ENCODE measurements at regions not wholly inside any gene's neighbourhood (a gene's known extent, or its start where the extent isn't known, plus 50 kb on each side); places are given as distances from the start of the nearest gene placed in this dataset.

DNA sequence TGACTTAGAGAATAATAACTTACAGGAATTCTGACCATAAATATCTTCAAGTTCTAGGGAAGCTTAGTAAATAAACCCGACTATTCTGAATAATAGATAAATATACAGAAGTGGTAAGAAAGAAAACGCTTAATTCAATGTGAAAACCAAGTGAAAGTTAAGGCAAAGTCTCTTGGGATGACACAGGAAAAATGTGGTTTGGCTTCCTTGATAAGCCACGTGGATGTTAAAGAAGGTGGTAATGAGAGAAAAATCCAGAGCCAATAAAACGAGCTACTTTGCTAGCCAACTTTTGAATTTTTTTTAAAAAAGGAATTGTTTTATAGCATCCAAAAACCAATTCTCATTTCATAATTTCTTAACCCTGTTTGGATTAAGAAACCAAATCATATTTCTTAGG lies 166.2 kb upstream of the VRK2 start:
- TF ChIP-seq, protein P1, sequence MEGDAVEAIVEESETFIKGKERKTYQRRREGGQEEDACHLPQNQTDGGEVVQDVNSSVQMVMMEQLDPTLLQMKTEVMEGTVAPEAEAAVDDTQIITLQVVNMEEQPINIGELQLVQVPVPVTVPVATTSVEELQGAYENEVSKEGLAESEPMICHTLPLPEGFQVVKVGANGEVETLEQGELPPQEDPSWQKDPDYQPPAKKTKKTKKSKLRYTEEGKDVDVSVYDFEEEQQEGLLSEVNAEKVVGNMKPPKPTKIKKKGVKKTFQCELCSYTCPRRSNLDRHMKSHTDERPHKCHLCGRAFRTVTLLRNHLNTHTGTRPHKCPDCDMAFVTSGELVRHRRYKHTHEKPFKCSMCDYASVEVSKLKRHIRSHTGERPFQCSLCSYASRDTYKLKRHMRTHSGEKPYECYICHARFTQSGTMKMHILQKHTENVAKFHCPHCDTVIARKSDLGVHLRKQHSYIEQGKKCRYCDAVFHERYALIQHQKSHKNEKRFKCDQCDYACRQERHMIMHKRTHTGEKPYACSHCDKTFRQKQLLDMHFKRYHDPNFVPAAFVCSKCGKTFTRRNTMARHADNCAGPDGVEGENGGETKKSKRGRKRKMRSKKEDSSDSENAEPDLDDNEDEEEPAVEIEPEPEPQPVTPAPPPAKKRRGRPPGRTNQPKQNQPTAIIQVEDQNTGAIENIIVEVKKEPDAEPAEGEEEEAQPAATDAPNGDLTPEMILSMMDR (IDR thresholded peaks at IDR 0.05): no peak
- TF ChIP-seq POLR2A (IDR thresholded peaks at IDR 0.05): no peak
